ENCODE measurements at regions not wholly inside any gene's neighbourhood (a gene's known extent, or its start where the extent isn't known, plus 50 kb on each side); places are given as distances from the start of the nearest gene placed in this dataset.

DNA sequence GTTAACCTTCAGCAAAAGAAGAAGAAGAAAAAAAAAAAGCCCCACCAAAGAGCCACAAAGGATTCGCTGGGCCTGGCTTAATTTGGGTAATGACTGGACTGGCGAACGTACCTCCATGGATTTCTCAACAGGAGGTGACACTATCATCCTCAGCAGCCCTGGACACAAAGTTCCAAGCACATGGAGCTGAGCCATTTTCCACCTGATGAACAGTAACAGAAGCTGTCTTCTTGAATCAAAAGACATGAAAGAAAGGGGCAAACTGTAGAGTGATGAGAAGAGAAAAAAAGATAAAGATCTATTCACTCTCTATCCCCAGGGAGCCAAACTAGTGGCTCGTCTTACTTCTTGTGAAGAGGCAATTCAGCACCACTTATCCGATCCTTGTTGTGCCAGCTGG, 150.2 kb upstream of the TRPM3 start:
- CTCF ChIA-PET: interaction anchor here (2.7 kb wide), 1 partner anchor 13 kb away, joined by 8 read pairs; no protein-coding TSS in a partner anchor
- Histone ChIP-seq H3K4me1 (no peaks in the 10 kb centered on the region), H3K4me2 (no peak overlapping the region), H3K9me3 (no peaks in the 10 kb centered on the region), H3K27ac (no peak overlapping the region), H3K4me3 (no peak overlapping the region)
- FAIRE-seq (no peak), ATAC-seq (no peak), DNase-seq (ENCODE audit: low read depth in 1 of 2, low spot score in 1 of 2) (no peak)
- no peak for TF ChIP-seq SMC3 (IDR thresholded peaks at IDR 0.05)
- TF ChIP-seq FOSL2 (IDR thresholded peaks at IDR 0.05): no peak
- TF ChIP-seq FOSL2 (CRISPR knock-in tag; IDR thresholded peaks at IDR 0.05): no peak
- TF ChIP-seq KDM1A (IDR thresholded peaks at IDR 0.05; ENCODE audit: low read depth): no peak
- TF ChIP-seq NR3C1 (IDR thresholded peaks at IDR 0.05): no peak
- TF ChIP-seq, protein P1, sequence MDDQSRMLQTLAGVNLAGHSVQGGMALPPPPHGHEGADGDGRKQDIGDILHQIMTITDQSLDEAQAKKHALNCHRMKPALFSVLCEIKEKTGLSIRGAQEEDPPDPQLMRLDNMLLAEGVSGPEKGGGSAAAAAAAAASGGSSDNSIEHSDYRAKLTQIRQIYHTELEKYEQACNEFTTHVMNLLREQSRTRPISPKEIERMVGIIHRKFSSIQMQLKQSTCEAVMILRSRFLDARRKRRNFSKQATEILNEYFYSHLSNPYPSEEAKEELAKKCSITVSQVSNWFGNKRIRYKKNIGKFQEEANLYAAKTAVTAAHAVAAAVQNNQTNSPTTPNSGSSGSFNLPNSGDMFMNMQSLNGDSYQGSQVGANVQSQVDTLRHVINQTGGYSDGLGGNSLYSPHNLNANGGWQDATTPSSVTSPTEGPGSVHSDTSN (IDR thresholded peaks at IDR 0.05): no peak
- no peak for TF ChIP-seq HDAC2 (IDR thresholded peaks at IDR 0.05)
- TF ChIP-seq POLR2A (IDR thresholded peaks at IDR 0.05; ENCODE audit: low read length): no peak
- no peak for TF ChIP-seq CHD4 (IDR thresholded peaks at IDR 0.05; ENCODE audit: borderline replicate concordance)
- no peak for TF ChIP-seq RNF2 (IDR thresholded peaks at IDR 0.05; ENCODE audit: borderline replicate concordance, low read depth)
- no peak for TF ChIP-seq KDM5A (IDR thresholded peaks at IDR 0.05)
- no peak for TF ChIP-seq SREBF2 (IDR thresholded peaks at IDR 0.05)
- TF ChIP-seq ZSCAN20 (CRISPR knock-in tag; IDR thresholded peaks at IDR 0.05): no peak
- no peak for TF ChIP-seq HOXA7 (CRISPR knock-in tag; IDR thresholded peaks at IDR 0.05)
- no peak for TF ChIP-seq FOSB (CRISPR knock-in tag; IDR thresholded peaks at IDR 0.05)
- TF ChIP-seq BHLHE40 (IDR thresholded peaks at IDR 0.05; ENCODE audit: low read depth, low read length): no peak
- TF ChIP-seq TFCP2L1 (CRISPR knock-in tag; IDR thresholded peaks at IDR 0.05): no peak
- TF ChIP-seq EP300 (IDR thresholded peaks at IDR 0.05): no peak
- no peak for TF ChIP-seq CEBPB (IDR thresholded peaks at IDR 0.05)
- WGBS (ENCODE audit: missing lambda C conversion rate): 2% methylated on average over 5 of the region's 5 CpGs
- POLR2A ChIA-PET: no interaction called here

DNA sequence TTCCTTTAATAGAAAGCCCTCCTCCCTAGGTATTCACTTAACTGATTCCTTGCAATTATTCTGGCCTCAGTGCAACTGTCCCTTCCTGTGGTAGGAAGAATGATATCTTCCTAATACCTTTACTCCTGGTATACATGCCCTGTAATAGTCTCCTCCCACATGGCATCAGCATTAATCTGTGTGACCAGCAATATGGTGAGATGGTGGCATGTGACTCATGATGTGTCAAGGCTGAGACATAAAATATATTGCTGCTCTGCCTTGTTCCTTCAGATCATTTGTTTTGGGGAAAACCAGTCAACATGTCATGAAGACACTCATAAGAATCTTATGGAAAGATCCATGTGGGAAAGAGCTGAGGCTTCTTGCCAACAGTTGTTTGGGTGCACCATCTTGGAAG, 149.1 kb upstream of the TRPM3 start:
- no peak for TF ChIP-seq SMC3 (IDR thresholded peaks at IDR 0.05)
- TF ChIP-seq ZSCAN20 (CRISPR knock-in tag; IDR thresholded peaks at IDR 0.05): no peak
- TF ChIP-seq CBX2 (IDR thresholded peaks at IDR 0.05; ENCODE audit: borderline replicate concordance, low read depth): no peak
- no peak for TF ChIP-seq NFE2L2 (conservative IDR thresholded peaks at IDR 0.05; ENCODE audit: low read length)
- TF ChIP-seq POLR2A (IDR thresholded peaks at IDR 0.05; ENCODE audit: low read length): no peak
- TF ChIP-seq TFCP2L1 (CRISPR knock-in tag; IDR thresholded peaks at IDR 0.05): no peak
- TF ChIP-seq, protein P2, sequence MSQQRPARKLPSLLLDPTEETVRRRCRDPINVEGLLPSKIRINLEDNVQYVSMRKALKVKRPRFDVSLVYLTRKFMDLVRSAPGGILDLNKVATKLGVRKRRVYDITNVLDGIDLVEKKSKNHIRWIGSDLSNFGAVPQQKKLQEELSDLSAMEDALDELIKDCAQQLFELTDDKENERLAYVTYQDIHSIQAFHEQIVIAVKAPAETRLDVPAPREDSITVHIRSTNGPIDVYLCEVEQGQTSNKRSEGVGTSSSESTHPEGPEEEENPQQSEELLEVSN (IDR thresholded peaks at IDR 0.05; ENCODE audit: borderline replicate concordance, low read depth): no peak
- TF ChIP-seq, protein P3, sequence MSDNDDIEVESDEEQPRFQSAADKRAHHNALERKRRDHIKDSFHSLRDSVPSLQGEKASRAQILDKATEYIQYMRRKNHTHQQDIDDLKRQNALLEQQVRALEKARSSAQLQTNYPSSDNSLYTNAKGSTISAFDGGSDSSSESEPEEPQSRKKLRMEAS (IDR thresholded peaks at IDR 0.05): no peak
- TF ChIP-seq FOXS1 (CRISPR knock-in tag; IDR thresholded peaks at IDR 0.05): no peak
- TF ChIP-seq HOXB13 (CRISPR knock-in tag; IDR thresholded peaks at IDR 0.05; ENCODE audit: low read depth): no peak
- no peak for TF ChIP-seq FOSB (CRISPR knock-in tag; IDR thresholded peaks at IDR 0.05)
- TF ChIP-seq CEBPB (IDR thresholded peaks at IDR 0.05): no peak
- TF ChIP-seq, protein P4, sequence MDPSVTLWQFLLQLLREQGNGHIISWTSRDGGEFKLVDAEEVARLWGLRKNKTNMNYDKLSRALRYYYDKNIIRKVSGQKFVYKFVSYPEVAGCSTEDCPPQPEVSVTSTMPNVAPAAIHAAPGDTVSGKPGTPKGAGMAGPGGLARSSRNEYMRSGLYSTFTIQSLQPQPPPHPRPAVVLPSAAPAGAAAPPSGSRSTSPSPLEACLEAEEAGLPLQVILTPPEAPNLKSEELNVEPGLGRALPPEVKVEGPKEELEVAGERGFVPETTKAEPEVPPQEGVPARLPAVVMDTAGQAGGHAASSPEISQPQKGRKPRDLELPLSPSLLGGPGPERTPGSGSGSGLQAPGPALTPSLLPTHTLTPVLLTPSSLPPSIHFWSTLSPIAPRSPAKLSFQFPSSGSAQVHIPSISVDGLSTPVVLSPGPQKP (IDR thresholded peaks at IDR 0.05; ENCODE audit: low read depth, low read length): no peak
- no peak overlapping the region for H3K27ac ChIP-seq
- ChIA-PET CTCF (interaction anchor here (2.7 kb wide), 1 partner anchor 14 kb away, joined by 8 read pairs; no protein-coding TSS in a partner anchor), POLR2A (no interaction called here)
- DNase-seq (ENCODE audit: low read depth in 1 of 2, low spot score in 1 of 2): no peak
- no peak overlapping the region for H3K4me2 ChIP-seq
- ATAC-seq: no peak
- no peaks in the 10 kb centered on the region for H3K4me1 ChIP-seq
- no peaks in the 10 kb centered on the region for H3K9me3 ChIP-seq
- no peak overlapping the region for H3K4me3 ChIP-seq
- no peak for FAIRE-seq

All from A549 (cell line).